ENCODE measurements at regions not wholly inside any gene's neighbourhood (a gene's known extent, or its start where the extent isn't known, plus 50 kb on each side); places are given as distances from the start of the nearest gene placed in this dataset.

GRCh38 chr2:120632796-120633646 is 102.6 kb upstream of the GLI2 start (continued):
- TF ChIP-seq PHF8 (CRISPR knock-in tag; IDR thresholded peaks at IDR 0.05) (no peak), THRA (CRISPR knock-in tag; IDR thresholded peaks at IDR 0.05; ENCODE audit: borderline replicate concordance) (no peak), ARID4A (CRISPR knock-in tag; IDR thresholded peaks at IDR 0.05; ENCODE audit: borderline replicate concordance) (no peak), TSC22D2 (CRISPR knock-in tag; IDR thresholded peaks at IDR 0.05; ENCODE audit: borderline replicate concordance) (no peak), ZNF660 (CRISPR knock-in tag; IDR thresholded peaks at IDR 0.05; ENCODE audit: borderline replicate concordance, low read depth) (no peak), HNF1A (IDR thresholded peaks at IDR 0.05; ENCODE audit: low read depth) (0 out of 2 replicates have a peak, but pooled peaks have one; percentile 16), HNF1A (CRISPR knock-in tag; IDR thresholded peaks at IDR 0.05; ENCODE audit: borderline replicate concordance) (no peak), SAP130 (CRISPR knock-in tag; IDR thresholded peaks at IDR 0.05; ENCODE audit: low read depth) (no peak), ZNF274 (CRISPR knock-in tag; IDR thresholded peaks at IDR 0.05) (no peak), GZF1 (CRISPR knock-in tag; IDR thresholded peaks at IDR 0.05) (no peak), ZNF550 (CRISPR knock-in tag; IDR thresholded peaks at IDR 0.05; ENCODE audit: borderline replicate concordance) (no peak), PHB2 (IDR thresholded peaks at IDR 0.05; ENCODE audit: partially characterized antibody) (no peak), GMEB2 (CRISPR knock-in tag; IDR thresholded peaks at IDR 0.05; ENCODE audit: low read depth) (no peak), KLF9 (CRISPR knock-in tag; IDR thresholded peaks at IDR 0.05; ENCODE audit: low read depth) (no peak), ZNF501 (CRISPR knock-in tag; IDR thresholded peaks at IDR 0.05) (peak; percentile 55; the same call in 1 of the 2 replicates), SETDB1 (CRISPR knock-in tag; IDR thresholded peaks at IDR 0.05; ENCODE audit: borderline replicate concordance) (no peak), NFRKB (IDR thresholded peaks at IDR 0.05) (no peak), ZFP37 (CRISPR knock-in tag; IDR thresholded peaks at IDR 0.05; ENCODE audit: borderline replicate concordance) (no peak), TCF7 (IDR thresholded peaks at IDR 0.05; ENCODE audit: low read depth) (no peak)
